ENCODE measurements at regions not wholly inside any gene's neighbourhood (a gene's known extent, or its start where the extent isn't known, plus 50 kb on each side); places are given as distances from the start of the nearest gene placed in this dataset.

DNA sequence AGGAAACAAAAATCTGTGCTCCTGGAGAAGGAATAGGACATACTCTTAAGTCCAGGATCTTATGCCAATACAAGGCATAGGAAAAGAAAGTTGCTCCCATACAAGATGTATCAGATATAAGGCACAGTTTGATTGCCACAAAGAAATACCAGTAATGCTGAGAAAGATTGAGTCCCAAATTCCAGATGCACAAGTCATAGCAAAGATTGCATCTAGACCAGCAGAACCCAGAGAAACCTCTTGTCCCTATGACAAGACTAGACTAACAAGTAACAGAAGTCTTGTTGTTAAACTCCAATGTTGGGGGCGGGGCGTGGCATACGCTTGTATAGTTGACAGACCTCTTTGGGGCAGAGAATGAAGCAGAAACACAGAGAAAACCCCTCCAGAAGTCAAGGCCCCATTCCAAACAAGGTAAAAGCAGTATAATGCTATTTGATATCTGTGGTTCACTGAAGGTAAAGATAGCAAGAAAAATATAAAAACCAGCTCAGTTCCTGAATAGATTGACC lies 671.5 kb upstream of the GRIA3 start:
- intact Hi-C loops (cut with micrococcal nuclease) = loop anchor here (2.0 kb wide), 1 partner anchor 78 kb away; no protein-coding TSS in a partner anchor
- no peak overlapping the region for H3K4me3 Mint-ChIP-seq (ENCODE audit: unreplicated experiment)
- H3K36me3 Mint-ChIP-seq (ENCODE audit: insufficient read depth, unreplicated experiment) = no peaks in the 10 kb centered on the region
- ChIA-PET POLR2A (no interaction called here), CTCF (no interaction called here)
- no peaks in the 10 kb centered on the region for H3K27me3 Mint-ChIP-seq (ENCODE audit: insufficient read depth, unreplicated experiment)
- H3K4me1 Mint-ChIP-seq (ENCODE audit: insufficient read depth, unreplicated experiment) = no peaks in the 10 kb centered on the region
- DNase-seq (ENCODE audit: unreplicated experiment) = no peak
- no TSS peak for BruUV-seq (replicated peaks)
- peaks cover 21% of the 10 kb centered on the region for H3K9me3 Mint-ChIP-seq (ENCODE audit: unreplicated experiment)
- H3K27ac Mint-ChIP-seq (ENCODE audit: low read depth, unreplicated experiment) = no peak overlapping the region
- TF ChIP-seq, protein P1, sequence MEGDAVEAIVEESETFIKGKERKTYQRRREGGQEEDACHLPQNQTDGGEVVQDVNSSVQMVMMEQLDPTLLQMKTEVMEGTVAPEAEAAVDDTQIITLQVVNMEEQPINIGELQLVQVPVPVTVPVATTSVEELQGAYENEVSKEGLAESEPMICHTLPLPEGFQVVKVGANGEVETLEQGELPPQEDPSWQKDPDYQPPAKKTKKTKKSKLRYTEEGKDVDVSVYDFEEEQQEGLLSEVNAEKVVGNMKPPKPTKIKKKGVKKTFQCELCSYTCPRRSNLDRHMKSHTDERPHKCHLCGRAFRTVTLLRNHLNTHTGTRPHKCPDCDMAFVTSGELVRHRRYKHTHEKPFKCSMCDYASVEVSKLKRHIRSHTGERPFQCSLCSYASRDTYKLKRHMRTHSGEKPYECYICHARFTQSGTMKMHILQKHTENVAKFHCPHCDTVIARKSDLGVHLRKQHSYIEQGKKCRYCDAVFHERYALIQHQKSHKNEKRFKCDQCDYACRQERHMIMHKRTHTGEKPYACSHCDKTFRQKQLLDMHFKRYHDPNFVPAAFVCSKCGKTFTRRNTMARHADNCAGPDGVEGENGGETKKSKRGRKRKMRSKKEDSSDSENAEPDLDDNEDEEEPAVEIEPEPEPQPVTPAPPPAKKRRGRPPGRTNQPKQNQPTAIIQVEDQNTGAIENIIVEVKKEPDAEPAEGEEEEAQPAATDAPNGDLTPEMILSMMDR (IDR thresholded peaks at IDR 0.05; ENCODE audit: unreplicated experiment) = no peak

DNA sequence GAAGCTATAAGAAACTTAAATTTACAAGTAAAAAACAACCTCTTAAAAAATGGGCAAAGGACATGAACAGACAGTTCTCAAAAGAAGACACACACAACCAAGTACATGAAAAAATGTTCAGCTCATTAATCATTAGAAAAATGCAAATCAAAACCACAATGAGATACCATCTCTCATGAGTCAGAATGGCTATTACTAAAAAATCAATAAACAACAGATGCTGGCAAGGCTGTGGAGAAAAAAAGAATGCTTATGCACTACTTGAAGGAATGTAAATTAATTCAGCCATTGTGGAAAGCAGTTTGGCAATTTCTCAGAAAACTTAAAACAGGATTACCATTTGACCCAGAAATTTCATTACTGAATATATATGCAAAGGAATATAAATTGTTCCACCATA lies 666.3 kb upstream of the GRIA3 start:
- intact Hi-C loops (cut with micrococcal nuclease) = no loop called here
- Mint-ChIP-seq H3K9me3 (ENCODE audit: unreplicated experiment) (peaks cover 28% of the 10 kb centered on the region), H3K27me3 (ENCODE audit: insufficient read depth, unreplicated experiment) (no peaks in the 10 kb centered on the region), H3K4me3 (ENCODE audit: unreplicated experiment) (no peak overlapping the region), H3K36me3 (ENCODE audit: insufficient read depth, unreplicated experiment) (no peaks in the 10 kb centered on the region), H3K4me1 (ENCODE audit: insufficient read depth, unreplicated experiment) (no peaks in the 10 kb centered on the region), H3K27ac (ENCODE audit: low read depth, unreplicated experiment) (no peak overlapping the region)
- DNase-seq (ENCODE audit: unreplicated experiment) = no peak
- ChIA-PET POLR2A (no interaction called here), CTCF (interaction anchor here (0.6 kb wide), 1 partner anchor 839 kb away, joined by 3 read pairs; no protein-coding TSS in a partner anchor)
- TF ChIP-seq, protein P1 (IDR thresholded peaks at IDR 0.05; ENCODE audit: unreplicated experiment) = no peak
- no TSS peak for BruUV-seq (replicated peaks)

DNA sequence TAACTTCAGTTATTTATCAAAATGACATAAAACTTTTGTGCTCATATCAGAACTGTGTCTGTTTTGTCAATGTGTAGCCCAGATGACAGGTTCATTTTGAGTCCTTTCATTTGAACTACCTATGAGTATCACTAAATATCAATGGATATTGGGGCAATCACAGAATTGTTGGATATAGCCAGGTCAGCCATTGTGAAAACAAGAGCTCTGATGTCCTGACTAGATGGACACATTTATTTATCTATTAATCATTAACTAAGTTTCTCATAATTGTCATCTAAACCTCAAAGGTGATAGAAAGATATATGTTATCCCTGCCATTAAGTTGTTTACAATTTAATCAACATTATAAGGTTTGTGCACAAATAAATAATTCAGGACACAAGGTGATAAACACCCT lies 638.3 kb upstream of the GRIA3 start:
- Mint-ChIP-seq H3K4me3 (ENCODE audit: unreplicated experiment) (no peak overlapping the region), H3K36me3 (ENCODE audit: insufficient read depth, unreplicated experiment) (peaks cover 5% of the 10 kb centered on the region), H3K4me1 (ENCODE audit: insufficient read depth, unreplicated experiment) (no peaks in the 10 kb centered on the region), H3K27ac (ENCODE audit: low read depth, unreplicated experiment) (no peak overlapping the region), H3K27me3 (ENCODE audit: insufficient read depth, unreplicated experiment) (no peaks in the 10 kb centered on the region), H3K9me3 (ENCODE audit: unreplicated experiment) (no peaks in the 10 kb centered on the region)
- no peak for DNase-seq (ENCODE audit: unreplicated experiment)
- POLR2A ChIA-PET = no interaction called here
- CTCF ChIA-PET = no interaction called here
- intact Hi-C loops (cut with micrococcal nuclease) = no loop called here
- BruUV-seq (replicated peaks) = no TSS peak
- TF ChIP-seq, protein P1 (IDR thresholded peaks at IDR 0.05; ENCODE audit: unreplicated experiment) = no peak

DNA sequence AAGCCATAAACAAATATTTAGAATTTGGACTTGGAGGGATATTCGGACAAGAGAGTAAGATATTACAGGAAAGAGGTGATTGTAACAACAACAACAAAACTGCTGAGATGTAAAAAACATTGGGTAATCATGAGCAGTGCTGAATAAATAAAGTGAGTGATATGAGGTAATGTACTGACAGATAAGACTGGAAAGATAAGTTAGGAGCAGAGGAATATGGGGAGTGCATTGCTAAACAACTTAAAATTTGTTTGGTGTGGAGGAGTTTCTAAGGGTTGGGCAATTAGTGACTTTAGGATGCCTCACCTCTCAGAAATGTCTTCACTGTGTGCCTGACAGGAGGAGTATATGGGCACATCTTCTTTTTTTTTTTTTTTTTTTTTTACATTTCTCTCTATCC lies 637.8 kb upstream of the GRIA3 start:
- BruUV-seq (replicated peaks) = no TSS peak
- no peak overlapping the region for H3K27ac Mint-ChIP-seq (ENCODE audit: low read depth, unreplicated experiment)
- H3K36me3 Mint-ChIP-seq (ENCODE audit: insufficient read depth, unreplicated experiment) = peaks cover 5% of the 10 kb centered on the region
- DNase-seq (ENCODE audit: unreplicated experiment) = no peak
- intact Hi-C loops (cut with micrococcal nuclease) = no loop called here
- no peaks in the 10 kb centered on the region for H3K9me3 Mint-ChIP-seq (ENCODE audit: unreplicated experiment)
- ChIA-PET CTCF (no interaction called here), POLR2A (no interaction called here)
- no peaks in the 10 kb centered on the region for H3K4me1 Mint-ChIP-seq (ENCODE audit: insufficient read depth, unreplicated experiment)
- no peaks in the 10 kb centered on the region for H3K27me3 Mint-ChIP-seq (ENCODE audit: insufficient read depth, unreplicated experiment)
- TF ChIP-seq, protein P1 (IDR thresholded peaks at IDR 0.05; ENCODE audit: unreplicated experiment) = no peak
- H3K4me3 Mint-ChIP-seq (ENCODE audit: unreplicated experiment) = no peak overlapping the region
